Activated T-cell treated with anti-CD3 and anti-CD28 coated beads, Interleukin-2, amount 50 U/mL, for 72 hours (primary cell): ENCODE measurements at regions not wholly inside any gene's neighbourhood (a gene's known extent, or its start where the extent isn't known, plus 50 kb on each side); places are given as distances from the start of the nearest gene placed in this dataset.

Experiments used
- ATAC-seq, 2 donors: fragments of 150-1000 bp; cut with Tn5 transposase; replicated peaks in 1 of 2; 2 replicates each; pipeline ENCODE4 v1.10.0; 2021; ENCODE audit warnings: moderate library complexity in 2 of 2, mild to moderate bottlenecking in 1 of 2
- DNase-seq, 2 donors: peaks; one replicate each; pipeline ENCODE4 v3.0.0; 2021 to 2022; ENCODE audit warnings: mixed read lengths in 1 of 2
- H3K27ac Mint-ChIP-seq: one replicate; pipeline ENCODE4 v1.8.0; 2022; ENCODE audit warnings: mild to moderate bottlenecking, moderate library complexity, mixed read lengths
- H3K27me3 Mint-ChIP-seq: one replicate; pipeline ENCODE4 v1.8.0; 2022; ENCODE audit warnings: low read depth, mixed read lengths
- H3K36me3 Mint-ChIP-seq, 2 donors: one replicate each; pipeline ENCODE4 v1.8.0; 2022; ENCODE audit warnings: mixed read lengths in 2 of 2, mild to moderate bottlenecking in 1 of 2; ENCODE audit not compliant: insufficient read depth in 2 of 2
- H3K4me1 Mint-ChIP-seq: one replicate; pipeline ENCODE4 v1.8.0; 2022; ENCODE audit warnings: low read depth, mixed read lengths
- H3K4me3 Mint-ChIP-seq, 2 donors: one replicate each; pipeline ENCODE4 v1.8.0; 2022; ENCODE audit warnings: mild to moderate bottlenecking in 2 of 2, mixed read lengths in 2 of 2, moderate library complexity in 2 of 2
- H3K9me3 Mint-ChIP-seq, 2 donors: one replicate each; pipeline ENCODE4 v1.8.0; 2022; ENCODE audit warnings: mixed read lengths in 2 of 2

GRCh38 chr13:105537113-105537512 lies 998.3 kb downstream of the EFNB2 start:
- Mint-ChIP-seq H3K27ac (no peak overlapping the region), H3K4me3 (no peak overlapping the region), H3K36me3 (no peaks in the 10 kb centered on the region), H3K4me1 (no peaks in the 10 kb centered on the region), H3K9me3 (peaks cover 0 to 1% of the 10 kb centered on the region in 2 donors), H3K27me3 (no peaks in the 10 kb centered on the region)
- DNase-seq (no peak), ATAC-seq (no peak)

DNA sequence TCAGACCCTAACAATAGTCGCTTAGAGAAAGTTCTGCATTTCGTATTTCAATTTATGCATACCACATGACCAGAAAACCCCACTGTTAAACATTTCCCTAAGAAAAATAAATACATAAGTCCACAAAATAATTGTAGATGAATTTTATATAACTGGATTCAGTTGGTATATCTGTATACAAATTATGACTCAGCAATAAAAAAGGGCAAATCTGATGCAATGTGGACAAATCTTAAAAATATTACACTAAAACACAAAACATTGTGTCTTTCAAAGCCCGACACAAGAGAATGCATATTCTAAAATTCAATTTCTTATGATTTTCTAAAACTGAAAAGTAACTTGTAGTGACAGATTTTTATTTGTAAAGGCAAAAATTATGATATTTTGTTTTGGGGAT lies 1005.0 kb downstream of the EFNB2 start:
- H3K27ac Mint-ChIP-seq, result no peak overlapping the region
- no peak overlapping the region for H3K4me3 Mint-ChIP-seq
- H3K9me3 Mint-ChIP-seq, result peaks cover 0 to 1% of the 10 kb centered on the region in 2 donors
- ATAC-seq (no peak), DNase-seq (no peak)
- no peaks in the 10 kb centered on the region for H3K27me3 Mint-ChIP-seq
- H3K36me3 Mint-ChIP-seq, result peaks cover 0 to 2% of the 10 kb centered on the region in 2 donors
- no peaks in the 10 kb centered on the region for H3K4me1 Mint-ChIP-seq

DNA sequence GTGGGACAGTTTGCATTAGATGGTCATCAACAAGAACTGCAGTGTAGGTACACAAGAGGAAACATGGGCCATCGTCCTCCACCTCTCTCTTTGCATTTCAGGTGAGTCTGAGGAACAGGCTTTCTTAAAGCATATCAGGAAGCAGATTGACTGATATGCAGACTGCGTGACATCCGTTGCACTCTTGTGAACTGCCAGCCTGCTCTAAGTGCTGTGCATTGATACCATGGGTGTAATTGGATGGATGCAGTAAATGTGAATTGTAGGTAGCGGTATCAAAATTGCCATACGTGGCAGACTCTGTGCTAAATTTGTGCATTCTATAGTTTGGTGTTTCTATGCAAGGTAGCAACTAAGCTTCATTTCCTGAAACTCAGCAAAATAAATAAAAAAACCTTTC lies 1008.3 kb downstream of the EFNB2 start:
- H3K4me3 Mint-ChIP-seq, result no peak overlapping the region
- no peaks in the 10 kb centered on the region for H3K4me1 Mint-ChIP-seq
- DNase-seq (no peak), ATAC-seq (no peak)
- H3K9me3 Mint-ChIP-seq, result no peaks in the 10 kb centered on the region
- no peak overlapping the region for H3K27ac Mint-ChIP-seq
- no peaks in the 10 kb centered on the region for H3K27me3 Mint-ChIP-seq
- peaks cover 0 to 2% of the 10 kb centered on the region in 2 donors for H3K36me3 Mint-ChIP-seq

DNA sequence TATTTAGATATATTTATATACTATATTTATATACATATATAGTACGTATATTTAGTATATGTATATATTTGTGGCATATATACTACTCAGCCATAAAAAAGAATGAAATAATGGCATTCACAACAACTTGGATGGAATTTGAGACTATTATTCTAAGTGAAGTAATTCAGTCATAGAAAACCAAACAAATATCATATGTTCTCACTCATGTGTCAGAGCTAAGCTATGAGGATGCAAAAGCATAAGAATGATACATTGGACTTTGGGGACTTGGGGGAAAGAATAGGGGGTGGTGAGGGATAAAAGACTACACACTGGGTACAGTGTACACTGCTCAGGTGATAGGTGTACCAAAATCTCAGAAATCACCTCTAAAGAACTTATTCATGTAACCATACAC lies 1015.7 kb downstream of the EFNB2 start:
- H3K27ac Mint-ChIP-seq, result no peak overlapping the region
- H3K36me3 Mint-ChIP-seq, result no peaks in the 10 kb centered on the region
- no peak for DNase-seq

GRCh38 chr13:105518086-105518485 lies 1017.4 kb downstream of the EFNB2 start:
- H3K27me3 Mint-ChIP-seq, result no peaks in the 10 kb centered on the region
- H3K9me3 Mint-ChIP-seq, result no peaks in the 10 kb centered on the region
- H3K4me1 Mint-ChIP-seq, result no peaks in the 10 kb centered on the region
- ATAC-seq (no peak), DNase-seq (no peak)
- no peak overlapping the region for H3K27ac Mint-ChIP-seq
- H3K36me3 Mint-ChIP-seq, result no peaks in the 10 kb centered on the region
- no peak overlapping the region for H3K4me3 Mint-ChIP-seq

More for the DNA sequence above, 1015.7 kb downstream of the EFNB2 start:
- Mint-ChIP-seq H3K4me3 (no peak overlapping the region), H3K4me1 (no peaks in the 10 kb centered on the region), H3K27me3 (no peaks in the 10 kb centered on the region), H3K9me3 (no peaks in the 10 kb centered on the region)
- ATAC-seq, result no peak

- Mint-ChIP-seq H3K27ac (no peak overlapping the region), H3K9me3 (no peaks in the 10 kb centered on the region), H3K4me3 (no peak overlapping the region), H3K27me3 (no peaks in the 10 kb centered on the region), H3K4me1 (no peaks in the 10 kb centered on the region), H3K36me3 (no peaks in the 10 kb centered on the region)
- DNase-seq, result no peak
- no peak for ATAC-seq
Observed at GRCh38 chr13:105514401-105514800, 1021.1 kb downstream of the EFNB2 start.

DNA sequence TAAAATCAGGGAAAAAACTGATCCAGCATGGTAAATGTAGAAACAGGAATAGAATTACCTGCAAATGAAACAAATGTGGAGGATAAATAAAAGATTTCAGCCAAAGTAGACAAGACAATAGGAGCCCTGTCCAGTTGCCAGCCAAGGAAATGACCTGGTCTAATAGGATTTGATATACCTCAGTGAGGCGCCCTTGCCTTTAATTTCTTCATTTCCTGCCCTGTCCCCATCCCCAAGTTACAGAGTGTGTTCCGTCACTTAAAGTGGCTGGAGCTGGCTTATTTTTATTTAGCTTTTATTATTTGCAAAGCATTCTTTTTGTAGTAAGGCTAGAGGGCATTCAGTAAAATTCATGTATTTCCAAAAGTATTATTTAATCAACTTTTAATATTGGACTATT lies 1022.0 kb downstream of the EFNB2 start:
- DNase-seq (no peak), ATAC-seq (no peak)
- Mint-ChIP-seq H3K27ac (no peak overlapping the region), H3K36me3 (no peaks in the 10 kb centered on the region), H3K4me1 (no peaks in the 10 kb centered on the region), H3K27me3 (no peaks in the 10 kb centered on the region), H3K4me3 (no peak overlapping the region), H3K9me3 (no peaks in the 10 kb centered on the region)

GRCh38 chr13:105509981-105510762 lies 1025.3 kb downstream of the EFNB2 start:
- ATAC-seq (no peak), DNase-seq (no peak)
- no peaks in the 10 kb centered on the region for H3K4me1 Mint-ChIP-seq
- no peaks in the 10 kb centered on the region for H3K36me3 Mint-ChIP-seq
- no peaks in the 10 kb centered on the region for H3K27me3 Mint-ChIP-seq
- no peaks in the 10 kb centered on the region for H3K9me3 Mint-ChIP-seq
- H3K27ac Mint-ChIP-seq, result no peak overlapping the region
- no peak overlapping the region for H3K4me3 Mint-ChIP-seq

DNA sequence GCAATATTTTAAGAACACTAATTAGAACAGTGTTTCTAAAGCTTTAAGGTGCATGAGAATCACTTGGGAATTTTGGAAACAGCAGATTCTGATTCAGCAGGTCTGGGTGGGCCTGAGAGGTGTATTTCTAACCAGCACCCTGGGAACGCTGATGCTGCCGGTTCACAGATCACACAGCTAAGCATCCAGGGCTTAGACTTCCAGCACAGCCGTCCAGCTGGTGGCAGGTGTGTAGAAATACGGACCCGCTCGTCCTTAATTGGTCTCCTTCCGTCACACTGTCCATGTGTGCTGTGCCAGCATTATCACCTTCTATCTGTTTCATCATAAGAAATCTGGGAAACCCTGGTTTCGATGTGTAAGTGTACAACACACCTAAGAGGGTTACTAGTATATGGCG lies 1029.0 kb downstream of the EFNB2 start:
- H3K27me3 Mint-ChIP-seq, result no peaks in the 10 kb centered on the region
- no peaks in the 10 kb centered on the region for H3K9me3 Mint-ChIP-seq
- no peak overlapping the region for H3K4me3 Mint-ChIP-seq
- no peak overlapping the region for H3K27ac Mint-ChIP-seq
- no peaks in the 10 kb centered on the region for H3K4me1 Mint-ChIP-seq
- H3K36me3 Mint-ChIP-seq, result no peaks in the 10 kb centered on the region
- no peak for DNase-seq
- ATAC-seq, result no peak

- no peaks in the 10 kb centered on the region for H3K36me3 Mint-ChIP-seq
Observed at GRCh38 chr13:105502193-105502592, 1033.3 kb downstream of the EFNB2 start.

DNA sequence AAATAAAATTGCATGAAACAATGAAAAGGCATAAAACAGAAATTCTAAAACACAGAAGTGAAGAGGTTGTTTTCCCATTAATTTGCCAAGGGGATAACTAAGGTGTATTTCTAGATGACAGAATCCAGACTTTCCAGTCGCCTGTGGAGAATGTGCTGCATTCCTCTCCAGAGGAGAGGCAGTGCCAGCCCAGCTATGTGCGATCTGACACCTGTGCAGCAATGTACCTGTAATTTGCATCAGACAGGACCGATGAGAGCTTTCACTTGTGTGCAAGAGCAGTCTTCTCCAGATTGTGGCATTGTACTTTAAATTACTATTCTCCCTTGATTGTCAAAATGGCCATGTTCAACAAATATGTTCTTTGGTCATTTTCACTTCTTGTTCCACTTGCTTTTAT lies 1037.9 kb downstream of the EFNB2 start:
- Mint-ChIP-seq H3K36me3 (no peaks in the 10 kb centered on the region), H3K4me1 (no peaks in the 10 kb centered on the region), H3K4me3 (no peak overlapping the region)

More at GRCh38 chr13:105502193-105502592, 1033.3 kb downstream of the EFNB2 start:
- DNase-seq (no peak), ATAC-seq (no peak)
- Mint-ChIP-seq H3K4me3 (no peak overlapping the region), H3K4me1 (no peaks in the 10 kb centered on the region), H3K27me3 (no peaks in the 10 kb centered on the region), H3K27ac (no peak overlapping the region), H3K9me3 (no peaks in the 10 kb centered on the region)

DNA sequence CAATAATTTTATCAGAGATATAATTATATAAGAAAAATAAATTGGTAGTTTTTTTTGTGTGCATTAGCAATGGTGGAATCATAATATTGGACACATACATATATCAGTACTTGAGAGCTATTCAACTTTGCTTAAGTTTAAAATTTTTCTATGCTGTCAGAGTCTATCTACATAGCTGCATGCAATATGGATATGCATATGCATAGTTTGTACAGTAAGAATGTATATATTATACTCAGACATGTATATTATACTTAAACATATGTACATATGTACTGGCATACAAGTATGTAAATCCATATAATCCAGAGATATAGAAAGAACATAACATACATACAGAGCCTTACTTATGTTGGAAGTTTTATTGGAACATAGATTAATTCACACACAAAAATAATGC lies 1043.2 kb downstream of the EFNB2 start:
- no peak for DNase-seq
- ATAC-seq, result no peak
- H3K36me3 Mint-ChIP-seq, result no peaks in the 10 kb centered on the region
- no peak overlapping the region for H3K4me3 Mint-ChIP-seq
- H3K27ac Mint-ChIP-seq, result no peak overlapping the region
- H3K4me1 Mint-ChIP-seq, result no peaks in the 10 kb centered on the region
- no peaks in the 10 kb centered on the region for H3K27me3 Mint-ChIP-seq
- H3K9me3 Mint-ChIP-seq, result peaks cover 0 to 3% of the 10 kb centered on the region in 2 donors

More for the DNA sequence above, 1037.9 kb downstream of the EFNB2 start:
- H3K27ac Mint-ChIP-seq, result no peak overlapping the region
- ATAC-seq (no peak), DNase-seq (no peak)
- H3K9me3 Mint-ChIP-seq, result peaks cover 0 to 3% of the 10 kb centered on the region in 2 donors
- H3K27me3 Mint-ChIP-seq, result no peaks in the 10 kb centered on the region

- ATAC-seq (no peak), DNase-seq (no peak)
Observed at GRCh38 chr13:105491345-105491744, 1044.1 kb downstream of the EFNB2 start.

GRCh38 chr13:105485081-105485480 lies 1050.4 kb downstream of the EFNB2 start:
- DNase-seq (no peak), ATAC-seq (no peak)
- H3K27ac Mint-ChIP-seq, result no peak overlapping the region
- no peaks in the 10 kb centered on the region for H3K4me1 Mint-ChIP-seq
- no peaks in the 10 kb centered on the region for H3K27me3 Mint-ChIP-seq
- H3K36me3 Mint-ChIP-seq, result peaks cover 0 to 1% of the 10 kb centered on the region in 2 donors
- H3K9me3 Mint-ChIP-seq, result peaks cover 0 to 3% of the 10 kb centered on the region in 2 donors
- no peak overlapping the region for H3K4me3 Mint-ChIP-seq

More at GRCh38 chr13:105491345-105491744, 1044.1 kb downstream of the EFNB2 start:
- H3K9me3 Mint-ChIP-seq, result peaks cover 0 to 3% of the 10 kb centered on the region in 2 donors
- no peaks in the 10 kb centered on the region for H3K4me1 Mint-ChIP-seq
- no peaks in the 10 kb centered on the region for H3K36me3 Mint-ChIP-seq
- no peak overlapping the region for H3K4me3 Mint-ChIP-seq
- H3K27me3 Mint-ChIP-seq, result no peaks in the 10 kb centered on the region
- no peak overlapping the region for H3K27ac Mint-ChIP-seq
